Uterus (tissue), 3 donors: ENCODE measurements at regions not wholly inside any gene's neighbourhood (a gene's known extent, or its start where the extent isn't known, plus 50 kb on each side); places are given as distances from the start of the nearest gene placed in this dataset.

ENCODE experiments used
- DNase-seq, 2 donors: peaks; one replicate each; pipeline ENCODE4 v3.0.0-alpha.2; 2019 to 2020
- H3K27ac ChIP-seq, 2 donors: fragments of 200-600 bp; sonication (generic); 1 replicate in 1 of 2; 2 replicates in 1 of 2; pipeline ENCODE4 v1.5.1; 2016 to 2018
- H3K27me3 ChIP-seq, 2 donors: fragments of 200-600 bp; sonication (generic); one replicate each; pipeline ENCODE4 v1.5.1; 2018 to 2019; ENCODE audit warnings: control low read depth in 1 of 2
- H3K36me3 ChIP-seq, 2 donors: fragments of 200-600 bp; sonication (generic); one replicate each; pipeline ENCODE4 v1.5.1; 2019; ENCODE audit warnings: control low read depth in 1 of 2
- H3K4me1 ChIP-seq, 2 donors: fragments of 200-600 bp; sonication (generic); one replicate each; pipeline ENCODE4 v1.5.1; 2018 to 2019; ENCODE audit warnings: control low read depth in 1 of 2
- H3K4me3 ChIP-seq, 2 donors: fragments of 200-600 bp; sonication (generic); 1 replicate in 1 of 2; 2 replicates in 1 of 2; pipeline ENCODE4 v1.5.1; 2018 to 2019; ENCODE audit warnings: mild to moderate bottlenecking in 1 of 2
- H3K9me3 ChIP-seq, 2 donors: fragments of 200-600 bp; sonication (generic); one replicate each; pipeline ENCODE4 v1.5.1; 2019; ENCODE audit warnings: control low read depth in 1 of 2
- POLR2A ChIP-seq, 2 donors: fragments of 450-650 bp; IDR thresholded peaks; one replicate each; pipeline ENCODE4 v1.6.1; 2016; ENCODE audit warnings: antibody characterized with exemption in 2 of 2, mild to moderate bottlenecking in 1 of 2, moderate library complexity in 1 of 2
- intact Hi-C: fragments of 100-400 bp; cut with DNase I; formaldehyde crosslinking; loops from one replicate; pipeline ENCODE4 v1.15.1; 2023; ENCODE audit warnings: low total_unique reads
- TF ChIP-seq, protein P1 (sequence below), 4 experiments: fragments of 200-600 bp in 2 of 4; fragments of 450-650 bp in 2 of 4; sonication (generic) in 2 of 4; IDR thresholded peaks; one replicate each; pipeline ENCODE4 v1.5.1; 2016 to 2019; ENCODE audit warnings: antibody characterized with exemption in 4 of 4, mild to moderate bottlenecking in 2 of 4, moderate library complexity in 1 of 4
- donor health status: DM: yes; HTN: yes; CAD: no.

DNA sequence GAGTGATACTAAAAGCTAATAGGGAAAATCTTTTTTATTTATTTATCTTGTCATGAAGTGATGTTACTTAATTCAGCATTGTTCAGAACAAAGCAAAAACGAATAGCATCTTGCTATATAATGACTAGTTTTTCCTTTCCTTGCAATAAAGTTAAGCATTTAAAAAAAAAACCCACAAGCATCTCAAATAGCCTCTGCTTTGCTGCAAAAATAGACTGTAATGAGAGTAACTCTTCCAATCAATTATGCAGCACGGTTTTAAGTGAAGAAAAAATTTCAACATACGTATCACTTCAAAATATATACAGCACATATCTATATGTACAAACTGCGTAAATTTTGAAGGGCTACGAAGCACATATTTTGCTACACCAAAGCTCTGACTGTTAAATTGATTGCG, 153.3 kb upstream of the VRK2 start:
- no peak overlapping the region for H3K4me3 ChIP-seq
- intact Hi-C loops = no loop called here
- TF ChIP-seq POLR2A (IDR thresholded peaks at IDR 0.05) = no peak
- TF ChIP-seq, protein P1, sequence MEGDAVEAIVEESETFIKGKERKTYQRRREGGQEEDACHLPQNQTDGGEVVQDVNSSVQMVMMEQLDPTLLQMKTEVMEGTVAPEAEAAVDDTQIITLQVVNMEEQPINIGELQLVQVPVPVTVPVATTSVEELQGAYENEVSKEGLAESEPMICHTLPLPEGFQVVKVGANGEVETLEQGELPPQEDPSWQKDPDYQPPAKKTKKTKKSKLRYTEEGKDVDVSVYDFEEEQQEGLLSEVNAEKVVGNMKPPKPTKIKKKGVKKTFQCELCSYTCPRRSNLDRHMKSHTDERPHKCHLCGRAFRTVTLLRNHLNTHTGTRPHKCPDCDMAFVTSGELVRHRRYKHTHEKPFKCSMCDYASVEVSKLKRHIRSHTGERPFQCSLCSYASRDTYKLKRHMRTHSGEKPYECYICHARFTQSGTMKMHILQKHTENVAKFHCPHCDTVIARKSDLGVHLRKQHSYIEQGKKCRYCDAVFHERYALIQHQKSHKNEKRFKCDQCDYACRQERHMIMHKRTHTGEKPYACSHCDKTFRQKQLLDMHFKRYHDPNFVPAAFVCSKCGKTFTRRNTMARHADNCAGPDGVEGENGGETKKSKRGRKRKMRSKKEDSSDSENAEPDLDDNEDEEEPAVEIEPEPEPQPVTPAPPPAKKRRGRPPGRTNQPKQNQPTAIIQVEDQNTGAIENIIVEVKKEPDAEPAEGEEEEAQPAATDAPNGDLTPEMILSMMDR (IDR thresholded peaks at IDR 0.05) = no peak
- H3K27ac ChIP-seq = no peak overlapping the region
- H3K9me3 ChIP-seq = no peaks in the 10 kb centered on the region
- H3K4me1 ChIP-seq = no peaks in the 10 kb centered on the region
- DNase-seq = no peak
- no peaks in the 10 kb centered on the region for H3K36me3 ChIP-seq
- H3K27me3 ChIP-seq = no peaks in the 10 kb centered on the region

GRCh38 chr2:57893786-57894185, 152.8 kb upstream of the VRK2 start:
- no peak for DNase-seq
- no peak overlapping the region for H3K4me3 ChIP-seq
- H3K4me1 ChIP-seq = no peaks in the 10 kb centered on the region
- no peak for TF ChIP-seq POLR2A (IDR thresholded peaks at IDR 0.05)
- TF ChIP-seq, protein P1 (IDR thresholded peaks at IDR 0.05) = no peak
- H3K27ac ChIP-seq = no peak overlapping the region
- no peaks in the 10 kb centered on the region for H3K27me3 ChIP-seq
- intact Hi-C loops = no loop called here
- H3K36me3 ChIP-seq = no peaks in the 10 kb centered on the region
- H3K9me3 ChIP-seq = no peaks in the 10 kb centered on the region

DNA sequence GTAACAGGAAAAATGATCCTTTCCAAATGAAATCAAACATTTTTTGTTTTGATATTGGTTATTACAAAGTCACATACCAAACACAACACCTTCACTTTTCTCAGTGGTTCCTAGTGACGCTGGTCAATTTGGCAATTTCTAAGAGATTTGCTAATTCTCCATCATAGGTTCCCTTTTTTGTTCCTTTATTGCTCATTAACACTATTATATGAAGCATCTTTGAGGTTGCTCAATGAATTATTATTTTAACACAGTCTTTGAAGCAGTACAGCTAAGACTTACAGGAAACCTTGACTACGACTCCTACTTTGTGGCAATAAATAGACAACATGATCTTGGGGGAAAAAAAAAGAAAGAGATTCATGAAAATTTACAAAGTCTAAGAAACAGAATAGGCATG, 152.2 kb upstream of the VRK2 start:
- Histone ChIP-seq H3K27ac (no peak overlapping the region), H3K9me3 (no peaks in the 10 kb centered on the region), H3K27me3 (no peaks in the 10 kb centered on the region), H3K36me3 (no peaks in the 10 kb centered on the region), H3K4me3 (no peak overlapping the region), H3K4me1 (no peaks in the 10 kb centered on the region)
- DNase-seq = no peak
- TF ChIP-seq POLR2A (IDR thresholded peaks at IDR 0.05) = no peak
- TF ChIP-seq, protein P1 (IDR thresholded peaks at IDR 0.05) = no peak
- intact Hi-C loops = no loop called here

DNA sequence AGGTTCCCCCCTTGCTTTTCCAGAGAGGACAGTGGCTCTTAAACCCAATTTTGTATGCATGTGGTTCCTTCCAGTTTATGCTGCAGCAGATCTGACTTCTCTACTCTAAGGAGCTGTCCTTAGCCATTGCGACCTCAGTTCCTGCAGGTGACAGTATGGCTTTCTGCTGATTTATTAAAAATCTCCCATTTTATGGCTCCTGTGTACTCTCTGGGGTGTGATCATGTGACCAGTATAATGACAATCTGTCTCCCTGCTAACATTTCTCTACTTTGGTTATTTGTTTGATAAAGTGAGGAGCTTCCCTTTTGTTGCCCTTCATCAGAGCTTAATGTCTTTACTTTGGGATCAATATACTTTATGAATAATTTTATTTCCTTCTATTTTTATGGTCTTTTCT, 148.7 kb upstream of the VRK2 start:
- Histone ChIP-seq H3K27ac (no peak overlapping the region), H3K36me3 (no peaks in the 10 kb centered on the region), H3K27me3 (no peaks in the 10 kb centered on the region), H3K4me1 (no peaks in the 10 kb centered on the region), H3K9me3 (no peaks in the 10 kb centered on the region), H3K4me3 (no peak overlapping the region)
- TF ChIP-seq, protein P1 (IDR thresholded peaks at IDR 0.05) = no peak
- no peak for TF ChIP-seq POLR2A (IDR thresholded peaks at IDR 0.05)
- intact Hi-C loops = no loop called here
- no peak for DNase-seq

- Histone ChIP-seq H3K4me3 (no peak overlapping the region), H3K27me3 (no peaks in the 10 kb centered on the region), H3K9me3 (no peaks in the 10 kb centered on the region), H3K36me3 (no peaks in the 10 kb centered on the region), H3K27ac (no peak overlapping the region), H3K4me1 (no peaks in the 10 kb centered on the region)
- intact Hi-C loops = no loop called here
- no peak for DNase-seq
- TF ChIP-seq, protein P1 (IDR thresholded peaks at IDR 0.05) = no peak
- no peak for TF ChIP-seq POLR2A (IDR thresholded peaks at IDR 0.05)
These were observed 146.7 kb upstream of the VRK2 start for GRCh38 chr2:57899898-57900297.
